ENCODE measurements at regions not wholly inside any gene's neighbourhood (a gene's known extent, or its start where the extent isn't known, plus 50 kb on each side); places are given as distances from the start of the nearest gene placed in this dataset.

DNA sequence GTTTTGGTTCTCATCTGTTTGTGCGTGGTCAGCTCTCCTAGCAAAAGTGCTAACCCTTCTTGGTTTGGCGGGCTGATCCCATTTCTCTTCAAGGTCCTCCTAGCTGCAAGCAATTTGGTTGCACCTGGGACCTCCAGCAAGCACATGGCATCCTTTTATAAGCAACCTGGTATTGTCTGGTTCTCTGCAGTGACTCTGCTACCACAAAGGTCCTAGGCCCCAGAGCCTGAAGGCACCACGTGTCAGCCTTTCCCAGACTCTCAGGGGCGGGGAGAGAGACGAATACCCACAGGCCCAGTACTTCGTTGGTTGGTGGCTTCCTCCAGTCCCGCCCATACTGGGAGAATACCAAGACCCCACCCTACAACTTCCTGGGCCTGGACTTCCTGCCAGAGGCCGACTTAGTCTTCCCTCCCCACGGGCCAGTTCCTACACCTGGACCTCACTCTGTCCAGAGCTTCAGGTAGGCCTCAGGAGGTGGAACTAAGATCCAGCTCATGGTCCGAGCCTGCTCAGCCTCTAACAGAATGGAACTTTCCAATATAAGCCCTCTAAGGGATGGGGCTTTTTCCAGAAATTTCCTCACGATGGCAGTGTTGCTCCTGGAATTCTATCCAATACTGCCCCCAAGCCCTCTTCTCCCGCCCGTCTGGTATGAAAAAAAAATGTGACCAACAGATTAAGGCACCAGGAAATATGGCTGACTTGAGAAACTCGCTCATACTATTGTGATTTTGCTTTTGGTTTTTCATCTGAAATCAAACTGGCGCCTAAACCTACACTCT is 192.5 kb upstream of the STK26 start (continued):
- TF ChIP-seq, protein P1, sequence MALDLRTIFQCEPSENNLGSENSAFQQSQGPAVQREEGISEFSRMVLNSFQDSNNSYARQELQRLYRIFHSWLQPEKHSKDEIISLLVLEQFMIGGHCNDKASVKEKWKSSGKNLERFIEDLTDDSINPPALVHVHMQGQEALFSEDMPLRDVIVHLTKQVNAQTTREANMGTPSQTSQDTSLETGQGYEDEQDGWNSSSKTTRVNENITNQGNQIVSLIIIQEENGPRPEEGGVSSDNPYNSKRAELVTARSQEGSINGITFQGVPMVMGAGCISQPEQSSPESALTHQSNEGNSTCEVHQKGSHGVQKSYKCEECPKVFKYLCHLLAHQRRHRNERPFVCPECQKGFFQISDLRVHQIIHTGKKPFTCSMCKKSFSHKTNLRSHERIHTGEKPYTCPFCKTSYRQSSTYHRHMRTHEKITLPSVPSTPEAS (tag by site-specific recombination; IDR thresholded peaks at IDR 0.05), result 0 out of 2 replicates have a peak, but pooled peaks have one; percentile 25
- TF ChIP-seq ZNF510 (tag by site-specific recombination; IDR thresholded peaks at IDR 0.05; ENCODE audit: insufficient replicate concordance) (no peak), ZFP41 (tag by site-specific recombination; IDR thresholded peaks at IDR 0.05; ENCODE audit: borderline replicate concordance) (no peak)

DNA sequence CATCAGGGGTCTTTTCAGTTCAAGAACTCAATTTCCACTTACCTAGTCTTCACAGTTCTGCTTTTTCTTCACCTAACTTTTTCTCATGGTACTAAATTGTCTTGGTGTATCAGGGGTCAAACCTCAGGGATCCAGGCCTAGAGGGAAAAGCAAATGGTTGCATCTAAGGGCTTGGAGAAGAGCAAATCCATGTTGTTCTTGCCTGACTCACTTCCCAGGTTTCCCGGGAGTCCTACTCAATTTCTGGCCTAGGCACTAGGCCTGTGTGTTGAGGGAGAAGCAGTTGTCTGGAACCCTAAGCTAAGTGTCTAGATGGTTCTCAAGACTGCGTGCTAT is 191.9 kb upstream of the STK26 start:
- POLR2A ChIA-PET, result interaction anchor here (1.4 kb wide), 1 partner anchor 10 kb away, joined by 3 read pairs; no protein-coding TSS in a partner anchor
- CTCF ChIA-PET, result interaction anchor here (0.5 to 3.4 kb wide), 6 partner anchors 10 to 778 kb away, joined by 4 to 28 read pairs (median 4); no protein-coding TSS in a partner anchor
- no peak for TF ChIP-seq ZNF571 (tag by site-specific recombination; IDR thresholded peaks at IDR 0.05)
- no peak for TF ChIP-seq ZNF155 (tag by site-specific recombination; IDR thresholded peaks at IDR 0.05)
- TF ChIP-seq, protein P2, sequence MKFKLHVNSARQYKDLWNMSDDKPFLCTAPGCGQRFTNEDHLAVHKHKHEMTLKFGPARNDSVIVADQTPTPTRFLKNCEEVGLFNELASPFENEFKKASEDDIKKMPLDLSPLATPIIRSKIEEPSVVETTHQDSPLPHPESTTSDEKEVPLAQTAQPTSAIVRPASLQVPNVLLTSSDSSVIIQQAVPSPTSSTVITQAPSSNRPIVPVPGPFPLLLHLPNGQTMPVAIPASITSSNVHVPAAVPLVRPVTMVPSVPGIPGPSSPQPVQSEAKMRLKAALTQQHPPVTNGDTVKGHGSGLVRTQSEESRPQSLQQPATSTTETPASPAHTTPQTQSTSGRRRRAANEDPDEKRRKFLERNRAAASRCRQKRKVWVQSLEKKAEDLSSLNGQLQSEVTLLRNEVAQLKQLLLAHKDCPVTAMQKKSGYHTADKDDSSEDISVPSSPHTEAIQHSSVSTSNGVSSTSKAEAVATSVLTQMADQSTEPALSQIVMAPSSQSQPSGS (tag by site-specific recombination; IDR thresholded peaks at IDR 0.05; ENCODE audit: low read depth), result no peak
- TF ChIP-seq, protein P3, sequence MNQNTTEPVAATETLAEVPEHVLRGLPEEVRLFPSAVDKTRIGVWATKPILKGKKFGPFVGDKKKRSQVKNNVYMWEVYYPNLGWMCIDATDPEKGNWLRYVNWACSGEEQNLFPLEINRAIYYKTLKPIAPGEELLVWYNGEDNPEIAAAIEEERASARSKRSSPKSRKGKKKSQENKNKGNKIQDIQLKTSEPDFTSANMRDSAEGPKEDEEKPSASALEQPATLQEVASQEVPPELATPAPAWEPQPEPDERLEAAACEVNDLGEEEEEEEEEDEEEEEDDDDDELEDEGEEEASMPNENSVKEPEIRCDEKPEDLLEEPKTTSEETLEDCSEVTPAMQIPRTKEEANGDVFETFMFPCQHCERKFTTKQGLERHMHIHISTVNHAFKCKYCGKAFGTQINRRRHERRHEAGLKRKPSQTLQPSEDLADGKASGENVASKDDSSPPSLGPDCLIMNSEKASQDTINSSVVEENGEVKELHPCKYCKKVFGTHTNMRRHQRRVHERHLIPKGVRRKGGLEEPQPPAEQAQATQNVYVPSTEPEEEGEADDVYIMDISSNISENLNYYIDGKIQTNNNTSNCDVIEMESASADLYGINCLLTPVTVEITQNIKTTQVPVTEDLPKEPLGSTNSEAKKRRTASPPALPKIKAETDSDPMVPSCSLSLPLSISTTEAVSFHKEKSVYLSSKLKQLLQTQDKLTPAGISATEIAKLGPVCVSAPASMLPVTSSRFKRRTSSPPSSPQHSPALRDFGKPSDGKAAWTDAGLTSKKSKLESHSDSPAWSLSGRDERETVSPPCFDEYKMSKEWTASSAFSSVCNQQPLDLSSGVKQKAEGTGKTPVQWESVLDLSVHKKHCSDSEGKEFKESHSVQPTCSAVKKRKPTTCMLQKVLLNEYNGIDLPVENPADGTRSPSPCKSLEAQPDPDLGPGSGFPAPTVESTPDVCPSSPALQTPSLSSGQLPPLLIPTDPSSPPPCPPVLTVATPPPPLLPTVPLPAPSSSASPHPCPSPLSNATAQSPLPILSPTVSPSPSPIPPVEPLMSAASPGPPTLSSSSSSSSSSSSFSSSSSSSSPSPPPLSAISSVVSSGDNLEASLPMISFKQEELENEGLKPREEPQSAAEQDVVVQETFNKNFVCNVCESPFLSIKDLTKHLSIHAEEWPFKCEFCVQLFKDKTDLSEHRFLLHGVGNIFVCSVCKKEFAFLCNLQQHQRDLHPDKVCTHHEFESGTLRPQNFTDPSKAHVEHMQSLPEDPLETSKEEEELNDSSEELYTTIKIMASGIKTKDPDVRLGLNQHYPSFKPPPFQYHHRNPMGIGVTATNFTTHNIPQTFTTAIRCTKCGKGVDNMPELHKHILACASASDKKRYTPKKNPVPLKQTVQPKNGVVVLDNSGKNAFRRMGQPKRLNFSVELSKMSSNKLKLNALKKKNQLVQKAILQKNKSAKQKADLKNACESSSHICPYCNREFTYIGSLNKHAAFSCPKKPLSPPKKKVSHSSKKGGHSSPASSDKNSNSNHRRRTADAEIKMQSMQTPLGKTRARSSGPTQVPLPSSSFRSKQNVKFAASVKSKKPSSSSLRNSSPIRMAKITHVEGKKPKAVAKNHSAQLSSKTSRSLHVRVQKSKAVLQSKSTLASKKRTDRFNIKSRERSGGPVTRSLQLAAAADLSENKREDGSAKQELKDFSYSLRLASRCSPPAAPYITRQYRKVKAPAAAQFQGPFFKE (tag by site-specific recombination; IDR thresholded peaks at IDR 0.05; ENCODE audit: borderline replicate concordance), result no peak
- no peak for TF ChIP-seq ZNF138 (tag by site-specific recombination; IDR thresholded peaks at IDR 0.05; ENCODE audit: borderline replicate concordance)
- TF ChIP-seq ZNF324 (tag by site-specific recombination; IDR thresholded peaks at IDR 0.05), result peak; percentile 11
- TF ChIP-seq ZNF292 (tag by site-specific recombination; IDR thresholded peaks at IDR 0.05; ENCODE audit: borderline replicate concordance, low read depth), result no peak
- 0 out of 2 replicates have a peak, but pooled peaks have one; percentile 21 for TF ChIP-seq ZBTB20 (tag by site-specific recombination; IDR thresholded peaks at IDR 0.05)
- TF ChIP-seq, protein P4, sequence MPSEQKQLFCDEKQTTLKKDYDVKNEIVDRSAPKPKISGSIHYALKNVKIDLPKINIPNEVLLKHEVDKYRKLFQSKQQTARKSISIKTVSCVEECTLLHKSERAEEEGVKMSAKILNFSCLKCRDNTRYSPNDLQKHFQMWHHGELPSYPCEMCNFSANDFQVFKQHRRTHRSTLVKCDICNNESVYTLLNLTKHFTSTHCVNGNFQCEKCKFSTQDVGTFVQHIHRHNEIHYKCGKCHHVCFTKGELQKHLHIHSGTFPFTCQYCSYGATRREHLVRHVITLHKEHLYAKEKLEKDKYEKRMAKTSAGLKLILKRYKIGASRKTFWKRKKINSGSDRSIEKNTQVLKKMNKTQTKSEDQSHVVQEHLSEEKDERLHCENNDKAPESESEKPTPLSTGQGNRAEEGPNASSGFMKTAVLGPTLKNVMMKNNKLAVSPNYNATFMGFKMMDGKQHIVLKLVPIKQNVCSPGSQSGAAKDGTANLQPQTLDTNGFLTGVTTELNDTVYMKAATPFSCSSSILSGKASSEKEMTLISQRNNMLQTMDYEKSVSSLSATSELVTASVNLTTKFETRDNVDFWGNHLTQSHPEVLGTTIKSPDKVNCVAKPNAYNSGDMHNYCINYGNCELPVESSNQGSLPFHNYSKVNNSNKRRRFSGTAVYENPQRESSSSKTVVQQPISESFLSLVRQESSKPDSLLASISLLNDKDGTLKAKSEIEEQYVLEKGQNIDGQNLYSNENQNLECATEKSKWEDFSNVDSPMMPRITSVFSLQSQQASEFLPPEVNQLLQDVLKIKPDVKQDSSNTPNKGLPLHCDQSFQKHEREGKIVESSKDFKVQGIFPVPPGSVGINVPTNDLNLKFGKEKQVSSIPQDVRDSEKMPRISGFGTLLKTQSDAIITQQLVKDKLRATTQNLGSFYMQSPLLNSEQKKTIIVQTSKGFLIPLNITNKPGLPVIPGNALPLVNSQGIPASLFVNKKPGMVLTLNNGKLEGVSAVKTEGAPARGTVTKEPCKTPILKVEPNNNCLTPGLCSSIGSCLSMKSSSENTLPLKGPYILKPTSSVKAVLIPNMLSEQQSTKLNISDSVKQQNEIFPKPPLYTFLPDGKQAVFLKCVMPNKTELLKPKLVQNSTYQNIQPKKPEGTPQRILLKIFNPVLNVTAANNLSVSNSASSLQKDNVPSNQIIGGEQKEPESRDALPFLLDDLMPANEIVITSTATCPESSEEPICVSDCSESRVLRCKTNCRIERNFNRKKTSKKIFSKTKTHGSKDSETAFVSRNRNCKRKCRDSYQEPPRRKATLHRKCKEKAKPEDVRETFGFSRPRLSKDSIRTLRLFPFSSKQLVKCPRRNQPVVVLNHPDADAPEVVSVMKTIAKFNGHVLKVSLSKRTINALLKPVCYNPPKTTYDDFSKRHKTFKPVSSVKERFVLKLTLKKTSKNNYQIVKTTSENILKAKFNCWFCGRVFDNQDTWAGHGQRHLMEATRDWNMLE (tag by site-specific recombination; conservative IDR thresholded peaks at IDR 0.05; ENCODE audit: low read depth), result peak; percentile 10; the same call in 1 of the 2 replicates
- no peak for TF ChIP-seq PRDM1 (tag by site-specific recombination; IDR thresholded peaks at IDR 0.05)
- no peak for TF ChIP-seq SCRT2 (tag by site-specific recombination; IDR thresholded peaks at IDR 0.05)
- TF ChIP-seq ZNF394 (tag by site-specific recombination; IDR thresholded peaks at IDR 0.05; ENCODE audit: borderline replicate concordance), result no peak; the same call in 1 of the 2 replicates
- no peak for TF ChIP-seq ZNF16 (tag by site-specific recombination; IDR thresholded peaks at IDR 0.05; ENCODE audit: low read depth)
- TF ChIP-seq ZNF660 (tag by site-specific recombination; IDR thresholded peaks at IDR 0.05), result 0 out of 2 replicates have a peak, but pooled peaks have one; percentile 8
- no peak for TF ChIP-seq KLF10 (tag by site-specific recombination; IDR thresholded peaks at IDR 0.05)
- no peak for TF ChIP-seq SCRT1 (tag by site-specific recombination; IDR thresholded peaks at IDR 0.05; ENCODE audit: borderline replicate concordance)
- no peak for TF ChIP-seq GLI2 (tag by site-specific recombination; IDR thresholded peaks at IDR 0.05; ENCODE audit: borderline replicate concordance, low read depth)

More for the DNA sequence above, 191.9 kb upstream of the STK26 start:
- H3K36me3 ChIP-seq (ENCODE audit: control insufficient read depth in 2 of 2, insufficient read depth in 1 of 2, low read length in 2 of 2), result peaks cover 0 to 9% of the 10 kb centered on the region in 2 experiments; a peak in 1 of 3 replicates
- H3K27ac ChIP-seq (ENCODE audit: extremely low read depth, low read depth, low read length), result peak overlapping the region; percentile 78
- no peak overlapping the region for H3K4me3 ChIP-seq (ENCODE audit: low read depth, low read length)
- H3K4me1 ChIP-seq (ENCODE audit: control insufficient read depth, insufficient read depth, low read length), result peaks cover 3% of the 10 kb centered on the region; the same call in 1 of the 2 replicates
- no peaks in the 10 kb centered on the region for H3K9me3 ChIP-seq (ENCODE audit: control insufficient read depth, insufficient read depth, low read depth, low read length)

Data from HEK293 (cell line).